NCI-H146 treated with DMSO at 0.1 percent for 48 hours (cell line): ENCODE measurements at regions not wholly inside any gene's neighbourhood (a gene's known extent, or its start where the extent isn't known, plus 50 kb on each side); places are given as distances from the start of the nearest gene placed in this dataset.

Experiments used
- DNase-seq: peaks from one replicate; lab custom pipeline; 2025; ENCODE audit not compliant: unreplicated experiment; lab: John Stamatoyannopoulos, UW

- DNase-seq = no peak
These were observed 153.0 kb upstream of the SLC24A2 start for GRCh38 chr9:19941874-19942273.

GRCh38 chr9:19940811-19941535 lies 152.1 kb upstream of the SLC24A2 start:
- DNase-seq = peak; percentile 75

- DNase-seq = no peak
These were observed 151.0 kb upstream of the SLC24A2 start for GRCh38 chr9:19939734-19940278.

GRCh38 chr9:19938990-19939733 lies 150.3 kb upstream of the SLC24A2 start:
- no peak for DNase-seq

- no peak for DNase-seq
These were observed 148.3 kb upstream of the SLC24A2 start for GRCh38 chr9:19937121-19937520.

GRCh38 chr9:19936598-19936997 lies 147.8 kb upstream of the SLC24A2 start:
- DNase-seq = no peak

- DNase-seq = no peak
These were observed 146.6 kb upstream of the SLC24A2 start for GRCh38 chr9:19935422-19935821.

- DNase-seq = no peak
These were observed 145.5 kb upstream of the SLC24A2 start for GRCh38 chr9:19934301-19934871.

GRCh38 chr9:19931098-19931890 lies 142.5 kb upstream of the SLC24A2 start:
- no peak for DNase-seq

GRCh38 chr9:19927560-19927959 lies 138.7 kb upstream of the SLC24A2 start:
- no peak for DNase-seq

- DNase-seq = no peak
These were observed 137.9 kb upstream of the SLC24A2 start for GRCh38 chr9:19926774-19927173.

GRCh38 chr9:19925674-19926503 lies 137.1 kb upstream of the SLC24A2 start:
- DNase-seq = peak; percentile 86

GRCh38 chr9:19924080-19924479 lies 135.2 kb upstream of the SLC24A2 start:
- no peak for DNase-seq

GRCh38 chr9:19922476-19923118 lies 133.8 kb upstream of the SLC24A2 start:
- DNase-seq = peak; percentile 74

GRCh38 chr9:19920401-19920800 lies 131.6 kb upstream of the SLC24A2 start:
- DNase-seq = no peak

GRCh38 chr9:19918630-19919029 lies 129.8 kb upstream of the SLC24A2 start:
- no peak for DNase-seq

GRCh38 chr9:19914044-19914443 lies 125.2 kb upstream of the SLC24A2 start:
- DNase-seq = no peak

GRCh38 chr9:19913151-19913550 lies 124.3 kb upstream of the SLC24A2 start:
- no peak for DNase-seq

GRCh38 chr9:19903076-19903475 lies 114.2 kb upstream of the SLC24A2 start:
- DNase-seq = no peak

GRCh38 chr9:19901586-19901985 lies 112.7 kb upstream of the SLC24A2 start:
- DNase-seq = no peak
